Muscle of leg (tissue), 3 donors: ENCODE measurements at regions not wholly inside any gene's neighbourhood (a gene's known extent, or its start where the extent isn't known, plus 50 kb on each side); places are given as distances from the start of the nearest gene placed in this dataset.
A peak's percentile ranks its signal among the peaks of the same experiment; 100 is the strongest.
"Not testable (repeated sequence)": the region's sequence is repeated elsewhere in the genome, so short reads cannot be mapped to it uniquely, and the experiment has no call there.

Source experiments
- DNase-seq: peaks from one replicate; pipeline ENCODE4 v3.0.0; 2013
- H3K27ac ChIP-seq: one replicate; pipeline ENCODE4 v1.5.1; 2013; ENCODE audit warnings: mild to moderate bottlenecking, low read length, control low read depth
- H3K27me3 ChIP-seq: one replicate; pipeline ENCODE4 v1.6.1; 2013; ENCODE audit warnings: low read length; ENCODE audit not compliant: control insufficient read depth, insufficient read depth
- H3K36me3 ChIP-seq: one replicate; pipeline ENCODE4 v1.6.1; 2013; ENCODE audit warnings: low read length; ENCODE audit not compliant: control insufficient read depth, insufficient read depth
- H3K4me1 ChIP-seq: one replicate; pipeline ENCODE4 v1.6.1; 2013; ENCODE audit warnings: low read length; ENCODE audit not compliant: control insufficient read depth, insufficient read depth
- H3K4me3 ChIP-seq: one replicate; pipeline ENCODE4 v1.5.1; 2013; ENCODE audit warnings: low read length, control low read depth
- H3K9me3 ChIP-seq: replicated peaks from 2 replicates; pipeline ENCODE4 v1.6.1; 2013; ENCODE audit warnings: low read depth, low read length; ENCODE audit not compliant: control insufficient read depth
- WGBS: methylation state at CpG from one replicate; pipeline ENCODE4 v1.1.5; 2013; ENCODE audit warnings: missing lambda C conversion rate; ENCODE audit not compliant: insufficient coverage; 5-methylcytosine and 5-hydroxymethylcytosine counted together

- not testable (repeated sequence) for H3K4me1 ChIP-seq, H3K4me3 ChIP-seq, H3K27ac ChIP-seq, DNase-seq, H3K27me3 ChIP-seq, H3K9me3 ChIP-seq, H3K36me3 ChIP-seq
- 94% methylated on average over 13 of the region's 13 CpGs for WGBS
These were observed 279.3 kb downstream of the PTH2R start for GRCh38 chr2:208685929-208686328.

- no peak for DNase-seq
- no peak overlapping the region for H3K4me3 ChIP-seq
- no peaks in the 10 kb centered on the region for H3K27me3 ChIP-seq
- H3K36me3 ChIP-seq, result no peaks in the 10 kb centered on the region
- WGBS, result no CpG with 5 or more reads among the region's 1 CpG
- H3K9me3 ChIP-seq, result peaks cover 5% of the 10 kb centered on the region
- H3K27ac ChIP-seq, result no peak overlapping the region
- H3K4me1 ChIP-seq, result no peaks in the 10 kb centered on the region
These were observed 280.1 kb downstream of the PTH2R start for GRCh38 chr2:208686665-208687064.

- not testable (repeated sequence) for H3K27ac ChIP-seq, H3K27me3 ChIP-seq, H3K4me1 ChIP-seq, H3K9me3 ChIP-seq, H3K4me3 ChIP-seq, H3K36me3 ChIP-seq, DNase-seq
- no CpG with 5 or more reads among the region's 1 CpG for WGBS
These were observed 281.1 kb downstream of the PTH2R start for GRCh38 chr2:208687720-208688119.

- Histone ChIP-seq H3K36me3 (no peaks in the 10 kb centered on the region), H3K27me3 (no peaks in the 10 kb centered on the region), H3K4me1 (no peaks in the 10 kb centered on the region), H3K4me3 (no peak overlapping the region), H3K9me3 (no peaks in the 10 kb centered on the region), H3K27ac (no peak overlapping the region)
- DNase-seq, result no peak
These were observed 291.5 kb downstream of the PTH2R start for GRCh38 chr2:208698114-208698513.

- Histone ChIP-seq H3K4me3 (no peak overlapping the region), H3K4me1 (no peaks in the 10 kb centered on the region), H3K27ac (no peak overlapping the region), H3K36me3 (no peaks in the 10 kb centered on the region), H3K9me3 (no peaks in the 10 kb centered on the region), H3K27me3 (no peaks in the 10 kb centered on the region)
- DNase-seq, result no peak
- 63% methylated on average over 2 of the region's 3 CpGs for WGBS
These were observed 301.9 kb downstream of the PTH2R start for GRCh38 chr2:208708486-208708885.

- no peaks in the 10 kb centered on the region for H3K27me3 ChIP-seq
- H3K27ac ChIP-seq, result no peak overlapping the region
- DNase-seq, result no peak
- no peaks in the 10 kb centered on the region for H3K36me3 ChIP-seq
- H3K4me3 ChIP-seq, result no peak overlapping the region
- no peaks in the 10 kb centered on the region for H3K4me1 ChIP-seq
- H3K9me3 ChIP-seq, result no peaks in the 10 kb centered on the region
These were observed 305.0 kb downstream of the PTH2R start for GRCh38 chr2:208711598-208711997.

- WGBS, result no CpG with 5 or more reads among the region's 1 CpG
- Histone ChIP-seq H3K36me3 (no peaks in the 10 kb centered on the region), H3K9me3 (no peaks in the 10 kb centered on the region), H3K27me3 (no peaks in the 10 kb centered on the region), H3K27ac (no peak overlapping the region), H3K4me1 (no peaks in the 10 kb centered on the region), H3K4me3 (no peak overlapping the region)
- DNase-seq, result peak; percentile 61
These were observed 306.6 kb downstream of the PTH2R start for GRCh38 chr2:208713066-208713745.

GRCh38 chr2:208718828-208719227 is 312.2 kb downstream of the PTH2R start:
- Histone ChIP-seq H3K9me3 (no peaks in the 10 kb centered on the region), H3K4me3 (no peak overlapping the region), H3K27me3 (no peaks in the 10 kb centered on the region), H3K4me1 (no peaks in the 10 kb centered on the region), H3K36me3 (no peaks in the 10 kb centered on the region), H3K27ac (no peak overlapping the region)
- WGBS, result 100% methylated on average over 1 of the region's 2 CpGs
- no peak for DNase-seq

- H3K9me3 ChIP-seq, result peaks cover 2% of the 10 kb centered on the region
- no peak overlapping the region for H3K27ac ChIP-seq
- no CpG with 5 or more reads among the region's 1 CpG for WGBS
- H3K27me3 ChIP-seq, result no peaks in the 10 kb centered on the region
- no peaks in the 10 kb centered on the region for H3K4me1 ChIP-seq
- no peak overlapping the region for H3K4me3 ChIP-seq
- no peak for DNase-seq
- no peaks in the 10 kb centered on the region for H3K36me3 ChIP-seq
These were observed 316.1 kb downstream of the PTH2R start for GRCh38 chr2:208722731-208723130.

- Histone ChIP-seq H3K4me3 (no peak overlapping the region), H3K27me3 (no peaks in the 10 kb centered on the region)
- no peak for DNase-seq
These were observed 318.7 kb downstream of the PTH2R start for GRCh38 chr2:208725280-208725679.

GRCh38 chr2:208726242-208726641 is 319.6 kb downstream of the PTH2R start:
- Histone ChIP-seq H3K27me3 (no peaks in the 10 kb centered on the region), H3K9me3 (peaks cover 3% of the 10 kb centered on the region), H3K4me3 (no peak overlapping the region), H3K27ac (no peak overlapping the region), H3K4me1 (no peaks in the 10 kb centered on the region), H3K36me3 (no peaks in the 10 kb centered on the region)
- no CpG with 5 or more reads among the region's 3 CpGs for WGBS
- DNase-seq, result no peak

More at GRCh38 chr2:208725280-208725679, 318.7 kb downstream of the PTH2R start:
- Histone ChIP-seq H3K27ac (no peak overlapping the region), H3K4me1 (no peaks in the 10 kb centered on the region), H3K36me3 (no peaks in the 10 kb centered on the region), H3K9me3 (peaks cover 2% of the 10 kb centered on the region)
- no CpG with 5 or more reads among the region's 4 CpGs for WGBS
